Left renal pelvis (tissue), 4 donors: ENCODE measurements at regions not wholly inside any gene's neighbourhood (a gene's known extent, or its start where the extent isn't known, plus 50 kb on each side); places are given as distances from the start of the nearest gene placed in this dataset.
"Not testable (repeated sequence)": the region's sequence is repeated elsewhere in the genome, so short reads cannot be mapped to it uniquely, and the experiment has no call there.

Experiments used
- DNase-seq, 4 donors: peaks; one replicate each; pipeline ENCODE4 v3.0.0-alpha.2; 2013; ENCODE audit warnings: low read depth in 4 of 4, low spot score in 3 of 4

DNA sequence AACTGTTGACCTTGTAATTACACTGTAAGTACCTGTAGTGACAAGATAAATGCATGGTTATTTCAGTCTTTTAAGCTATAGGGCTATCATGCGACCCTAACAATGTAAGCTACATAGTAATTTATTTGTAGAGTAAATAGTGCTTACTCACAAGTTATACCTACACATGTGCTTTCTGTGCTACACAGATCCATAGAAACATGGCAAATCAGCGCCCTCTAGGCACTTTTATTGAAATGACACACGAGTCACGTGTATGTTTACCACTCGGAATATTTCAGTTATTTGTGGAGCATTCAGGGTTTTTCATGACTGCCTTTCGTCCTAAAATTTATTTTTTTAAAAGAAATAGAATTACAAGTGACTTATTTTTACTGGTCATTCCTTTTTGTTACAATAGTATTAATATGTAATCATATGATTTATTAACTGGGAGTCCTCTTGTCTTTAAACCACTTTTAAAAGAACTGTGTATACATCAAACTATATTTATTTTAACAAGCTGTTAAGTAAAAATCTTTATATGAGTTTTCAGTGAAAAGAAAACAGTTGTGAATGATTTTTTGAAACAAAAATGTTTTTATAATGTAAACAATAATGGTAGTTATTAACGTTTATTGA is 1242.3 kb upstream of the WWC1 start:
- peak; percentile 19 to 38 (median 28) for DNase-seq

DNA sequence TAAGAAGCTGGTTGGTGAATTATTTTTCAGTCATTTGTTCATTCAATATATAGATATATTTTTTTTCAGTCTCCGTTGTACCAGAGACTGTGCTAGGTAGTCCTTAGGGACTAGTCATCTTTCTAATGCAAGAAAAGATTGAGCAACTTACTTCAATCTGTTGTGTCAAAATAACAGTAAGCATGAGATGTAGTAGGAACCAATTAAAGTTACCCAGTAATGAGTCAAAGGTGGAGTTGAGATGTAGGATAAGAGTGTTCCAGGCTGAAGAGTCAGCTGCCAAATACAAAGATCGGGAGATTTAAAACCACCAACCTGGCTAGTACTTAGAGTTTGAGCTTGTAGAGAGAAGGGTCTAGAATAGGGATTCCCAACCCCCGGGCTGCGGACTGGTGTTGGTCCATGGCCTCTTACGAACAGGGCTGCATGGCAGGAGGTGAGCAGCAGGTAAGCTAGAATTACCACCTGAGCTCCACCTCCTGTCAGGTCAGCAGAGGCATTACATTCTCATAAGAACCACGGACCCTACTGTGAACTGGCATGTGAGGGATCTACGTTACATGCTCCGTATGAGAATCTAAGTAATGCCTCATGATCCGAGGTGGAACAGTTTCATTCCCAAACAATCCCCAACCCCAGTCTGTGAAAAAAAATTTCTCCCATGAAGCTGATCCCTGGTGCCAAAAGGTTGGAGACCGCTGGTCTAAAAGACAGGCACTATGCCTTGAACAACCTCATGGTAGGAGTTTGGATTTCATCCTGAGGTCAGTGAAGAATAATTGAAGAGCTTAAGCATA is 1241.5 kb upstream of the WWC1 start:
- DNase-seq, result no peak

DNA sequence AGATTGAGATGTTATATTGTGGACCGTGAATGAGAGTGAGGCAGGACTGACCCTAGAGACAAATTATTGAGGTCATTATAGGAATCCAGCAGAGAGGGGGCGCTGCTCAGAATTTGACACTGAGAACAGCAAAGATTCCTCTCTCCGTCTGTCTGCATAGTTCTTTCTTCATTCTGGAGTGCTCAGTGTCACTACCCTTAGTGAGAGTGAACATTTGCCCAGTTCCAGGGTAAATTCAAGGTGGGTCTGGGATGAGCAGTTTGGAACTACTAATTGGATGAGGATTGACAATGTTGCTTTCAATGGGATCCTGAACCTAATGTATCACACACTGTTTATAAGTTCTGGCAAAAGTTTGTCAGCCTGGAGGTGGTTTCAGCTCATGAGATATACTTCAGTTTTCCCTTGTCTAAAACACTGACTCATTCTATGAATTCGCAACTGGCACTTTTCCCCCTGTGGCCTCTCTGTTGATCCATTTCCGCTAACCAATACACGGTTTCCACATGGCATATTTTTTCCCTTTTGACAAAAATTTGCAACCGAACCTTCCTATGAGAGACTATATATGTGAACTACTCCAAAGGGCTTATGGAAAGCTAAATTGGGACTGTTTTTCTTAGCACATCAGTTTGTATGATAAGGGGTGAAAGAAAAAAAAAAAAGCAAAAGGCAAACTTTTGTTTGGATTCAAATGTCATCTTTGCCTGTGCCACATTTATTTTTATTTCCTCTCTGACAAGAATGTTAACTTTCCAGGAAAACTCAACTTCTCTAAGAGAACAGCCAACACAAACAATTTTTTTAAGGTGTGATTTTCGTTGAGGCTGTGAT is 1240.7 kb upstream of the WWC1 start:
- no peak for DNase-seq

DNA sequence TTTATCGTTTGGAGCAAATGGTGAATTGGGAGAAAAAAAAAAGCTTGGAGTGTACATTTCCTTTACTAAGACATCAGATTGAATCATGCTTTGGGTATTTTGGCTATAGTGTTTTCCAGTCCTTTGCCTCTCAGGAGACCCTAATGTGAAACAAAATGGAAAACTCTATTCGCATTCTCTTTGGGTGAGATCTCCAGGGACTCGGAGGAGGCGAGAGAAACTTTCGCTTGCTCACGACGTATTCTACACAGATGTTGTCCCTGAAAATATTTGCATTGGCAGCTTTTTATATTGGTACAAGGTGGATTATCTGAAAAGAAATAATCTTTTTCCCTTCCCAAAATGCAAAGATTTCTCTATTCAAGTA is 1240.1 kb upstream of the WWC1 start:
- no peak for DNase-seq

DNA sequence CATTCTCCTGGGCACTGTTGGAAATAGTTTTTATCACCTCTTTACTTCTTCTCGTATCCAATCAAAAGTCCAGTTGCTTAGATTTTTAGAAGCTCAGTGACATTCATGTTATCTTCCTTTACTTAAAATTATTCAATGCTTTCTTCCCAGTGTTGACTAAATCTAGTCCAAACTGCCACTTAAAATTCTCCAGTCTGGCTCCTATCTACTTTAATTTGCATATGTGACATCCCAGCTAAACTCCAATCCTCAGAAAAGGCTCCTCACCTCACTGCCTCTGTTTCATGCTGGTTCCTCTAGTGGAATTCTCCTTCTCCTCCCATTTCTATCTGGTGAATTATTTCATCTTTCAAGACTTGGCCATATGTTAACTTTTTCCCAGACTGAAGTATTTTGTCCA is 1238.7 kb upstream of the WWC1 start:
- DNase-seq, result no peak

DNA sequence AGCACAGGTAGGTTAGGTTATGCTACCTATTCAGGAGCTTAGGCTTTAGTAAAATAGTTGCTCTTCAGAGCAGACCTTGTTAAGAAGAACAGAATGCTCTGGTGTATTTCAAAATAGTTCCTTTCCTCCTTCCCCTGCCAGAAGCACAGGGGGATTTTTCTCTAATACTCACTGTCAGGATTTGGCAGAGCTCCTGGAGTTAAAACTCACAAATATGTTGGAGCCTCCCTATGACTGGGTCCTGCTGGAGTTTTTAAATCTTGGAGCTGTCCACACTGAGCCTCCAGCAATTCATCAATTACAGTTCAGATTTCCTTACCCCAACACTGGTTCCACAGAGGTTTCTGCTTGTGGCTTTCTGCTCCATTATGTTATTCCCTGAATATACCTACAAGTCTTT is 1233.8 kb upstream of the WWC1 start:
- DNase-seq, result peak in 1 of 4 donors; percentile 20

DNA sequence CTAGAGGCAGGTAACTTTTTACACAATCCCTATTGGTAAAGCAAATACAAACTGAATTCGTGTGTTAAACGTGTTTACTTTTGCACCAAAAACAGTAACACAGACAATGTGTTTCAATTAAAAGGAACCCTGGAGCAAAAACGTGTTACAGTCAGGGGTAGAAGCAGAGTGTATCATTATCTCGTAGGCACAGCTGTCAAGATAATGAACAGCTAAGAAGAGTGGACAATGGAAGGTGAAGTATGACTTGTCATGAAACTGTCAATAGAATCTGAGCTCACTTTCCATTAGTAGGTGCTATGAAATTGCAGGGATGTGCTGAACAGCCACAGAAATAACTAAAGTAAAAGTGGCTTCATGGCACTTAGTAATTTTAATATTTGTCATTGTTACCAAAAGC is 1229.8 kb upstream of the WWC1 start:
- no peak for DNase-seq

DNA sequence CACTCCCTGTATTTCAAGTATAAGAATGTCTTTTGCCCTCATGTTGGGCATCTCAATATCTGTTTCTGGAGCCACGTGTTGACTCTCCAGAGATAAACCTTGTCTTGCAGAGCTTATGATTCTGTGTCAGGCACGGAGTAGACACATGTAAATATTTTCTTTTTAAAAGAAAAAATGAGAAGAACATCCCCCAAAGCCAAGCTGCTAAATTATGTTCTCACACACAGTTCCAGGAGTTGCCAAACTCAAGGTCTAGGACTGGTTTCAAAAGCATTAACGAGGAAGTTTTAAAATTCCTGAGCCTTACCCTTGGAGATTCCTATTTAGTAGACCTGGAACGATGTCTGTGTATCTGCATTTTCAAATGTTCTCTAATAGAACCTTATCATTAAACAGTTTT is 1228.3 kb upstream of the WWC1 start:
- DNase-seq, result no peak

DNA sequence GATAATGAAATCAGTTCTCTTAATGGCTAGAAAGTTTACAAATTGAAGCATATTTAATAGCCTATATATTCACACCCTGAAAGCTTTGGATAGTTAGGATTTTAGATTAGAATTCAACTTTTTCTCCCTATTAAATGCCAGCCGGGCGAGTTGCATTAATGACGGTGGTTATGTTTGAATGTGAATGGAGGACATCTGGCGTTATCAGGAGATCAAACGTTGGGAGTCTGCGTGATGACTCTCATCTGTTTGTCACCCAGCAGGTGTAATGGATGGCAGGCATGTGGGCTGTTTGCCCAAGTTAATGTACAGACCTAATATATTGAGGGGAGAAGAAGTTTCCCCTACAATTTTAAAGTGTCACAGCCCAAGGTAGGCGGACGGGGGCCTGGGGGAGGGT is 1227.7 kb upstream of the WWC1 start:
- DNase-seq, result no peak

DNA sequence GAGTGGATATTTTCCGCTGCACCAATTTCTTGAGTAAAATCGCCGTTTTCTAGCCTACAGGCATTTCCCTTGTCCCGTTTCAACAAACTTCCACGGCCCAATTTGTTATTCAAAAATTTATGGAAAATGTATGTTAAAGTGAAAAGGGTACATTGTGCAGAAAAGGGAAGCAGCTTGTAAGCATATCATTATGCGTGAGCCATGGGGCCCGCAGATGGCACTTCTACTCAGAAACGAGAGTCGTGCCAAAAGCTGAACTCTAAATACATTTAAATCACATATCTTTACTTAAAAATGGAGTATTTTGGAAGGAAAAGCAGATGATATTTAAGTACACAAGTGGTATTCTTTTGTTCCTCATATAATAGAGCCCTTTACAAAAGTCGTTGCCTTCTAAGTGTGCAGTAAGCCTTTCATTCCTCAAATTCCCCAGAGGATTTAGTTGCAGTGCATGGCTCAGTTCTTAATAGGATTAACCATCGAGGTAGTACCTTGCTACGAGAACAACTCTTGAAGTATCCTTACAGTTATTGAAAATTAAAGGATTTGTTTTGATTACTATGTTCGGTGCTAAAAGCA is 1227.2 kb upstream of the WWC1 start:
- no peak for DNase-seq

DNA sequence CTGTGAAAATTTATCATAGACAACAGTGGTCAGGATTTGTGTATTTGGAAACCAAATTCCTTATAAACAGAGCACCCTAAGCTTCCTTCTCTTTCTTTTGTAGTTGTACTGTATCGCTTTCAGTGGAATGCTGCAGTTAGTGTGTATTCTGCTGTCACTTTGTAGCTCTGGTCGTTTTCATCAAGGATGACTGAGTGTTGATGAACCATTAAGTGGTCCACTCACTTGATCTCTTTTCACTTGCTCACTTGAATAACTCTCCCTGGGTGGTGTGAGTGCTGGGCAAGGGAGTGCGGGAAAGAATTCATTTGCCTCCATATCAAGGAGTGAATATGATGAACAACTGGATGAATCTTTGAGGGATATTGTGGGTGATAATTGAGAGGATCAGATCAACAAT is 1225.7 kb upstream of the WWC1 start:
- no peak for DNase-seq

DNA sequence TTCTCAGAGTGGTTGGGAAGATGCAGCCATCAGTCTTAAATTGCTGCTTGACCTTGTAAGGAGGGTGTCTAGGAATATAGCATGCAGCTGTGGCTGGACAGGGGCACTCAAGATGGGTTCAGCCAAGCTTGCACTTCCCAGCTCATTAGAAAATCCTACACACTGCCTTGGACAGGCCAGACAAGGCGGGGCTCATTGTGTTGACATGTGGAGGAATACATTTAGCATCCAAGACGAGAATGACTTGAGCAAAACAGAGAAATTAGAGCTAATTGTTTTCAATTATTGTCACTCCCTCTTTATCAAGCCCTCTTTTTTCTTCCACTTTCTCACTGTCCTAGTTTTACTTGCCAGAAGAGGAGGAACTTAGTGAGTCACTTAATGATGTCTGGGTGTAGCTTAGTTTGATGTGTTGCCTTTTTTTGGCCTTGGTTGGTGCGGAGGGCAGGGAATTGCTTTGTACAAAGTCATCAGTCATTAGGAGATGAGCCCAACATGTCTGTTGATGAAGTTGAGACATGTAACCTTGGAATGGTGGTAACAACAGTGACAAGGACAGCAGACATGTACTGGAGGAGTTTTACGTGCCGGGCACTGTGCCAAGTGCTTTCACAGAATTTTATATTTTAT is 1219.3 kb upstream of the WWC1 start:
- no peak for DNase-seq

DNA sequence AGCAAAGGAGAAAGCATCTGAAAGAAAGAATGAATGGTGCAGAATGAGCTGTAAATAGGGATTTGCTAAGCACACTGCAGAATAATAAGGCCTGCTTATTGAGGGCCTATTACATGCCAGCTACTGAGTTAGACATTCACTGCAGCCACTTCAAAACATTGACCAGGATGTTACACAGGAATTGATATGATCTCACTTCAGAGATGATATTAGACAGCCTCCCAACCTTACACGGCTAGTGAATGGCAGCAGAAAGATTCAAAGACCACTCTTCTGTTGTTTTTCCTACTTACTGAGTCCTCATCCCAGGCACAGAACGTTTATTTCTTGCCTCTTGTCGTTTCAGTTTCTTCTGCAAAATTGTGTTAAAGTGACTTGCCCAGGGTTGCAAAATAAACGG is 1209.9 kb upstream of the WWC1 start:
- DNase-seq, result no peak

DNA sequence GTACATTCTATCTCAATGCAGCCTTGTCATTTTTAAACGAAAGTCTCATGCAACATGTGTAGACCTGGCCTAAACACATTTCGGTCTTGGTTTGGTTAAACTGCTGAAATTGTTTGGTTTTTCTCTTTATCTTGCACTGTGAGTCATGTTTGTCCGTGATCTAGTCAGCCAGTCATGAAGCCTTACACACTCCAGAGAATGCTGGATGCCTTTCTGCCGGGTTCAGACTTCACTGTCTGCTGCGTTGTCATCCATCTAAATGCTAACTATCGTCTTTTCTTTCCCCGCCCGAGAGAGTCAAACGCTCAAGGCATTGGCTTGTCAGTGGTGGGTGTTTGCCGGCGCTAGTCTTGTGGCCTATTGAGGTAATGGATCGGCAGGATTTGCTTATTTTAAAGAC is 1194.6 kb upstream of the WWC1 start:
- DNase-seq, result no peak

DNA sequence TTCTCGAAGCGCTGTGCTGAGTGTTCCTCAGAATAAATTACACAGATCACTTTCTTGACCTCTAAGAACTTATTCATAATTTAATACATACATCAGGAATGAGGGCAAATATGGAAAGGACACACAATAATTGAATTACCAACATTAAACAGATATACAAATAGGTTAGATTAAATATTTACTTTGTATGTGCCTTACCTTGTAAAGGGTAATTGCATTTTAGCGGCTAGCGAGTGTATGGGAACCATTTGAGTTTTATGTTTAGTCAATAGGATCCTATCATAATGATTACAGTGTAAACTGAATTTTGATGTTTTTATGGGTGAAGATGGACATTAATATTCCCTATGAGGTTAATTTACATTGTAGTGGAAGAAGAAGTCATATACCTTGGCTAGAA is 1187.1 kb upstream of the WWC1 start:
- no peak for DNase-seq

DNA sequence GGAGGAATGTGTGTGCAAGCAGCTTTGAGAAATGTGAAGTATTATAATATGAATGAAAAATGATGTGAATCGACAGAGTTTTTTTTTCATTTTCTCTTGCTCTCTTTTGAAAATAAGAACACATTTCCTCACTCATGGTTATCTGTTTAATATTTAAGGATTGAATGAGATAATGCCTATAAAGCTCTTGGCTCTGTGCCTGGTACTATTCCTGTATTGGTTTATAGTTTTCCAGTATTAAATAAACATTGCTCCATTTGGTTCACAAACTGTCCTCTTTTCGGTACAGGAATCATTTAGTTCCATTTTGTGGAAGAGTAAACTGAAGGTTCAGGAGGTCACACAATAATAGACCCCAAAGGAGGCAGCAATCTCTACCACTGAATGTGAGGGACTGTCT is 1185.5 kb upstream of the WWC1 start:
- no peak for DNase-seq

DNA sequence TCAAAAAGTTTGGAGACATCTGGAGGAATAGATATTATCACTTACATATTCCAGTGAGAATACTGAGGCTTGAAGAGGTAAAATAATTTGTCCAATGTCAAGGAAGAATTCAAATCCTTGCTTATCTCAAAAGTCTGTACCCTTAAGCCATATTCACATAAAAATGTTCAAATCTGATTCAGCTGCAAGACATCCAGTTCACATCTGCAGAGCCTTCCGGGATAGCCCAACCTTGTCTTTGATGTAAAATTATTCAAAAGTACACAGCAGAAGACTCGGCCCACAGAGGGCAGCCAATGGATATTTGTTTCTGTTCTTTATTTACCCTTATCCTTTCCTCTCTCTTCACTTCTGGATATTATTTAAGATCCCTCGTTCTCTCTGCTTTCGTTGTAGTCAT is 1183.8 kb upstream of the WWC1 start:
- no peak for DNase-seq

DNA sequence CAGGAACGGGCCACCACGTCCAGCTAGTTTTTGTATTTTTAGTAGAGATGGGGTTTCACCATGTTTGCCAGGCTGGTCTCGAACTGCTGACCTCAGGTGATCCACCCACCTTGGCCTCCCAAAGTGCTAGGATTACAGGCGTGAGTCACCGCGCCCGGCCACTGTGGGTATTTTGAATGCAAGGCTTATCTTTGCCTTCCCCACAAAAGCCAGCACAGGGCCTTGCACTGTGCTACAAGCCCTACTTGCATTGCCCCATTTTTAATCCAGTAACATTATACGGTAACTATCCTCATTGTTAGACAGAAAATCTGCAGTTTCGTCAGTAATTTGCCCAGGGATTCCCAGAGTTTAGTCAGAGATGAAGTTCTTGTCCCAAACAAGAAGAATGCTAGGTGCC is 1183.2 kb upstream of the WWC1 start:
- not testable (repeated sequence) for DNase-seq

DNA sequence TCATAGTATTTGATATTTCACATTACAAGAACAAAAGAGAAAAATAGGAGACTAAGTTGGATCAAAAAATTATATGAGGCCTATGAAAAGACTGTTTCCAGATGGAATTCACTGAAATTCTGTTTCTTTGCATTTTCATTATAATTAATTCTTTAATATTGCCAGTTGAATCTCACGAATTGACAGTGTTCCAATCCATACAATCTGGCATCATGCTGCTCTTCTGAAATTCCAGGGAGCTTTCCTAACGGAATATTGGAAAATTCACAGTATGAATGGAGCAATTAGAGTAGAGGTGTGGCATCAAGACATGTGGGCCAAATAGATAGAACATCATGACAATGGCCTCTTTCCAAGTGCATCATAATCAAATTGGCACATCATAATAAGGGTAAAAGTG is 1178.9 kb upstream of the WWC1 start:
- no peak for DNase-seq

DNA sequence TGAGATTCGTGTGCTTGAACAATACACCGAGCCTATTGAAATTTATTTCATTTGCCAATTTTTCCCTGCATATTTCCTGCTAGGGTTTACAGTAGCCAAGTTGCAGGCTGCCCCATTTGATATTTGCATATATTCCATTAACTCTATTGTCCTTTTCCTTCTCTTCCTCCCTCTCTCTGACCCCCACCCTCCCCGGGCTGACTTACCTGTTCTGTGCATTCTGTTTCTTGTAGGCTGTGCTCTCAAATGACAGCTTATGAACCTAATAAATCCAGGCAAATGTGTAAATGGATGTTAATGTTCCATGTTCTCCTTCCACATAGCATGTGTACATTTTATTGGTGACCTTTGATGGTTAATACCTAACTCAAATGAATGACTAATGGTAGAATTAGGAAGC is 1169.2 kb upstream of the WWC1 start:
- no peak for DNase-seq

DNA sequence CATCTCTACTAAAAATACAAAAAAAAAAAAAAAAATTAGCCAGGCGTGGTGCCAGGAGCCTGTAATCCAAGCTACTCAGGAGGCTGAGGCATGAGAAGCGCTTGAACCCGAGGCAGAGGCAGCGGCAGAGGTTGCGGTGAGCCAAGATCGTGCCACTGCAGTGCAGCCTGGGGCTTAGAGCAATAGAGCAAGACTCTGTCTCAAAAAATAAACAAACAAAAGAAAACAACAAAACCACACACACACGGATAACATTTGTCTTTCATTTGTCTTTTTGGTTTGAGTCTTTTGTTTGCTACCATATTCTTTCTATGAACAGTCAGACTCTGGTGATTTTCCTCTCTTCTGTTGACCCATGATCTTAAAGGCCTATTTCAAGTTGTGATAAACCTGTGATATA is 1168.3 kb upstream of the WWC1 start:
- DNase-seq, result no peak
